OCI-LY7 (cell line): ENCODE measurements at regions not wholly inside any gene's neighbourhood (a gene's known extent, or its start where the extent isn't known, plus 50 kb on each side); places are given as distances from the start of the nearest gene placed in this dataset.

Experiments used
- CTCF ChIP-seq: fragments of 200-600 bp; sonication (generic); conservative IDR thresholded peaks from 2 replicates; pipeline ENCODE4 v1.5.1; 2014; ENCODE audit warnings: mild to moderate bottlenecking, antibody characterized with exemption, low read length, moderate library complexity, mixed read lengths
- EZH2phosphoT487 ChIP-seq: fragments of 200-600 bp; sonication (generic); IDR thresholded peaks from 2 replicates; pipeline ENCODE4 v1.6.1; 2018; ENCODE audit warnings: low read depth, borderline replicate concordance, mild to moderate bottlenecking, mixed run types, antibody characterized with exemption, low read length, moderate library complexity, mixed read lengths

GRCh38 chr2:22281033-22281432, 1103.9 kb upstream of the KLHL29 start:
- no peak for TF ChIP-seq CTCF
- TF ChIP-seq EZH2phosphoT487: no peak
